ENCODE measurements at regions not wholly inside any gene's neighbourhood (a gene's known extent, or its start where the extent isn't known, plus 50 kb on each side); places are given as distances from the start of the nearest gene placed in this dataset.

DNA sequence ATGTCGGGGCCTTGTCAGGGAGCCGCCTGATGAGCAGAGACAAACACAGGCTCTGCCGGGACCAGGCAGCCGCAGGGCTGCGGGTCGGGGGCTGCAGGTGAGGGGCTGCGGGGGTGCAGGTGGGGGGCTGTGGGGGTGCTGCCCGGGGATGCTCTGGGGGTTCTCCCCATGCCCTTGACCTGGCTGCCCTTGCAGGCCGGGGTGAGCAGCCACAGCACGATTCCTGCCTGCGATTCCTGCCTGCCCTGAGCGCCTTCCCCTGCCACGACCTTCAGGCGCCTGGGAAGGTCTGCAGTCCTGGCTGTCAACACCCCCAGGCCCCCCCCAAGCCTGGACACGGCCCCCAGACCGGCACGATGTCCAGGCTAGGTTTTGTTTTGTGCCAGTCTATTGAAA, 106.3 kb downstream of the FAM53A start:
- TF ChIP-seq, protein P1, sequence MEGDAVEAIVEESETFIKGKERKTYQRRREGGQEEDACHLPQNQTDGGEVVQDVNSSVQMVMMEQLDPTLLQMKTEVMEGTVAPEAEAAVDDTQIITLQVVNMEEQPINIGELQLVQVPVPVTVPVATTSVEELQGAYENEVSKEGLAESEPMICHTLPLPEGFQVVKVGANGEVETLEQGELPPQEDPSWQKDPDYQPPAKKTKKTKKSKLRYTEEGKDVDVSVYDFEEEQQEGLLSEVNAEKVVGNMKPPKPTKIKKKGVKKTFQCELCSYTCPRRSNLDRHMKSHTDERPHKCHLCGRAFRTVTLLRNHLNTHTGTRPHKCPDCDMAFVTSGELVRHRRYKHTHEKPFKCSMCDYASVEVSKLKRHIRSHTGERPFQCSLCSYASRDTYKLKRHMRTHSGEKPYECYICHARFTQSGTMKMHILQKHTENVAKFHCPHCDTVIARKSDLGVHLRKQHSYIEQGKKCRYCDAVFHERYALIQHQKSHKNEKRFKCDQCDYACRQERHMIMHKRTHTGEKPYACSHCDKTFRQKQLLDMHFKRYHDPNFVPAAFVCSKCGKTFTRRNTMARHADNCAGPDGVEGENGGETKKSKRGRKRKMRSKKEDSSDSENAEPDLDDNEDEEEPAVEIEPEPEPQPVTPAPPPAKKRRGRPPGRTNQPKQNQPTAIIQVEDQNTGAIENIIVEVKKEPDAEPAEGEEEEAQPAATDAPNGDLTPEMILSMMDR (conservative IDR thresholded peaks at IDR 0.05; ENCODE audit: low read depth, low read length), result no peak
- TF ChIP-seq EZH2 (IDR thresholded peaks at IDR 0.05; ENCODE audit: borderline replicate concordance, low read depth, low read length, poor library complexity, severe bottlenecking), result no peak

Measured in A673 (cell line).